GM12872 (cell line): ENCODE measurements at regions not wholly inside any gene's neighbourhood (a gene's known extent, or its start where the extent isn't known, plus 50 kb on each side); places are given as distances from the start of the nearest gene placed in this dataset.

Experiments
- CTCF ChIP-seq: IDR thresholded peaks from 3 replicates; pipeline ENCODE4 v1.5.1; 2011; ENCODE audit warnings: low read depth, mild to moderate bottlenecking, low read length, moderate library complexity; ENCODE audit not compliant: insufficient read depth

GRCh38 chr3:16114930-16115329 lies 59.5 kb upstream of the GALNT15 start:
- no peak for TF ChIP-seq CTCF

- no peak for TF ChIP-seq CTCF
These were observed 56.1 kb upstream of the GALNT15 start for GRCh38 chr3:16118396-16118795.

- TF ChIP-seq CTCF, result no peak
These were observed 54.6 kb upstream of the GALNT15 start for GRCh38 chr3:16119887-16120286.

- TF ChIP-seq CTCF, result no peak
These were observed 53.1 kb upstream of the GALNT15 start for GRCh38 chr3:16121391-16121790.

- no peak for TF ChIP-seq CTCF
These were observed 52.3 kb upstream of the GALNT15 start for GRCh38 chr3:16122155-16122554.

- TF ChIP-seq CTCF, result no peak
These were observed 51.8 kb upstream of the GALNT15 start for GRCh38 chr3:16122661-16123060.

- TF ChIP-seq CTCF, result no peak
These were observed 49.8 kb upstream of the GALNT15 start for GRCh38 chr3:16124636-16125035.
